Astrocyte (in vitro differentiated cells and primary cell): ENCODE measurements at regions not wholly inside any gene's neighbourhood (a gene's known extent, or its start where the extent isn't known, plus 50 kb on each side); places are given as distances from the start of the nearest gene placed in this dataset.
"Not testable (repeated sequence)": the region's sequence is repeated elsewhere in the genome, so short reads cannot be mapped to it uniquely, and the experiment has no call there.

Experiments used
- DNase-seq: peaks from one replicate; pipeline ENCODE4 v3.0.0-alpha.2; 2010; ENCODE audit warnings: low read depth
- FAIRE-seq: peaks from 2 replicates; lab custom pipeline; 2011; peaks lifted over from hg19 to GRCh38; lab: Jason Lieb, UNC
- H2AFZ ChIP-seq: 2 replicates; pipeline ENCODE4 v1.6.0; 2012; ENCODE audit warnings: low read depth, low read length, inconsistent platforms
- H3K27ac ChIP-seq: 2 replicates; pipeline ENCODE4 v1.5.1; 2011; ENCODE audit warnings: low read depth, low read length, inconsistent platforms
- H3K27me3 ChIP-seq: 2 replicates; pipeline ENCODE4 v1.6.0; 2011; ENCODE audit warnings: low read length, inconsistent platforms; ENCODE audit not compliant: insufficient read depth
- H3K36me3 ChIP-seq: 2 replicates; pipeline ENCODE4 v1.5.1; 2011; ENCODE audit warnings: low read length, inconsistent platforms; ENCODE audit not compliant: insufficient read depth
- H3K4me1 ChIP-seq: 2 replicates; pipeline ENCODE4 v1.5.1; 2011; ENCODE audit warnings: low read length, inconsistent platforms; ENCODE audit not compliant: insufficient read depth
- H3K4me2 ChIP-seq: 2 replicates; pipeline ENCODE4 v1.6.0; 2012; ENCODE audit warnings: low read length, inconsistent platforms
- H3K4me3 ChIP-seq: 2 replicates; pipeline ENCODE4 v1.5.1; 2011; ENCODE audit warnings: low read depth, mild to moderate bottlenecking, low read length, inconsistent platforms; ENCODE audit not compliant: insufficient read depth
- H3K79me2 ChIP-seq: 2 replicates; pipeline ENCODE4 v1.6.0; 2012; ENCODE audit warnings: mild to moderate bottlenecking, low read length, inconsistent platforms; ENCODE audit not compliant: insufficient read depth
- H3K9ac ChIP-seq: 2 replicates; pipeline ENCODE4 v1.6.0; 2012; ENCODE audit warnings: mild to moderate bottlenecking, low read length, inconsistent platforms
- H3K9me3 ChIP-seq: 2 replicates; pipeline ENCODE4 v1.5.1; 2012; ENCODE audit warnings: low read depth, mild to moderate bottlenecking, low read length, inconsistent platforms; ENCODE audit not compliant: insufficient read depth
- H4K20me1 ChIP-seq: 2 replicates; pipeline ENCODE4 v1.6.0; 2012; ENCODE audit warnings: low read length, inconsistent platforms; ENCODE audit not compliant: insufficient read depth
- H3K27ac Mint-ChIP-seq: one replicate; pipeline ENCODE4 v1.8.0; 2021; ENCODE audit warnings: mild to moderate bottlenecking, mixed read lengths; ENCODE audit not compliant: unreplicated experiment
- H3K27me3 Mint-ChIP-seq: one replicate; pipeline ENCODE4 v1.8.0; 2021; ENCODE audit warnings: low read depth, mixed read lengths; ENCODE audit not compliant: unreplicated experiment
- H3K36me3 Mint-ChIP-seq: one replicate; pipeline ENCODE4 v1.8.0; 2021; ENCODE audit warnings: low read depth, mixed read lengths; ENCODE audit not compliant: unreplicated experiment
- H3K4me1 Mint-ChIP-seq: one replicate; pipeline ENCODE4 v1.8.0; 2021; ENCODE audit warnings: low read depth, mixed read lengths; ENCODE audit not compliant: unreplicated experiment
- H3K4me3 Mint-ChIP-seq: one replicate; pipeline ENCODE4 v1.8.0; 2021; ENCODE audit warnings: mild to moderate bottlenecking, moderate library complexity, mixed read lengths; ENCODE audit not compliant: unreplicated experiment
- H3K9me3 Mint-ChIP-seq: one replicate; pipeline ENCODE4 v1.8.0; 2021; ENCODE audit warnings: mild to moderate bottlenecking, mixed read lengths; ENCODE audit not compliant: unreplicated experiment
- EZH2 ChIP-seq: IDR thresholded peaks from 2 replicates; pipeline ENCODE4 v1.6.1; 2012; ENCODE audit warnings: mild to moderate bottlenecking, low read length, inconsistent platforms; ENCODE audit not compliant: insufficient read depth
- TF ChIP-seq, protein P1 (sequence below): IDR thresholded peaks from 2 replicates; pipeline ENCODE4 v1.5.1; 2011; ENCODE audit warnings: low read depth, mild to moderate bottlenecking, inconsistent platforms, low read length, moderate library complexity; ENCODE audit not compliant: insufficient read depth

DNA sequence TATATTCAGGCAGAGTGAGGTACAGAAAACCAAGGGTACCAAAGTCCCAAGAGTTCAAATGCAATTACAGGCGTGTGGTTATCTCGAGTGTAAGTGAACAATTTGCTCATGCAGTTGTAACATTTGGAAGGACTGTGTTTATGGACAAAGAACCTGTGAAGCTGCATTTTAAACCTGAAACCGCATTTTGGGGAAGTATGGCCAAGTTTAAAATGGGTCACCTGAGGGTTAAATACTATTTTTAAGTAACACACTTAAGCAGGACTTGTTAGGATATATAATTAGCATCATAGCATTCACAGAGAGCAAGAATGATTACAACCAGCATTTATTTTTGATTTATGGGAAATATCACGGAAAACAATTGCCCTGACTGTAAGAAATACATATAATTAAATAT lies 79.1 kb upstream of the LCORL start:
- no peaks in the 10 kb centered on the region for H3K36me3 Mint-ChIP-seq
- no peak overlapping the region for H3K27ac Mint-ChIP-seq
- H3K9ac ChIP-seq: no peak overlapping the region
- H4K20me1 ChIP-seq: no peaks in the 10 kb centered on the region
- no peaks in the 10 kb centered on the region for H3K9me3 ChIP-seq
- no peaks in the 10 kb centered on the region for H3K27me3 Mint-ChIP-seq
- H3K4me1 Mint-ChIP-seq: peaks cover 2% of the 10 kb centered on the region
- H3K4me1 ChIP-seq: no peaks in the 10 kb centered on the region
- DNase-seq (no peak), FAIRE-seq (no peak)
- H3K9me3 Mint-ChIP-seq: peaks cover 2% of the 10 kb centered on the region
- no peak overlapping the region for H3K27ac ChIP-seq
- no peak overlapping the region for H3K4me3 Mint-ChIP-seq
- no peaks in the 10 kb centered on the region for H3K36me3 ChIP-seq
- H3K27me3 ChIP-seq: no peaks in the 10 kb centered on the region
- H3K79me2 ChIP-seq: no peaks in the 10 kb centered on the region
- no peak overlapping the region for H3K4me2 ChIP-seq
- no peak overlapping the region for H3K4me3 ChIP-seq
- no peak overlapping the region for H2AFZ ChIP-seq
- TF ChIP-seq, protein P1, sequence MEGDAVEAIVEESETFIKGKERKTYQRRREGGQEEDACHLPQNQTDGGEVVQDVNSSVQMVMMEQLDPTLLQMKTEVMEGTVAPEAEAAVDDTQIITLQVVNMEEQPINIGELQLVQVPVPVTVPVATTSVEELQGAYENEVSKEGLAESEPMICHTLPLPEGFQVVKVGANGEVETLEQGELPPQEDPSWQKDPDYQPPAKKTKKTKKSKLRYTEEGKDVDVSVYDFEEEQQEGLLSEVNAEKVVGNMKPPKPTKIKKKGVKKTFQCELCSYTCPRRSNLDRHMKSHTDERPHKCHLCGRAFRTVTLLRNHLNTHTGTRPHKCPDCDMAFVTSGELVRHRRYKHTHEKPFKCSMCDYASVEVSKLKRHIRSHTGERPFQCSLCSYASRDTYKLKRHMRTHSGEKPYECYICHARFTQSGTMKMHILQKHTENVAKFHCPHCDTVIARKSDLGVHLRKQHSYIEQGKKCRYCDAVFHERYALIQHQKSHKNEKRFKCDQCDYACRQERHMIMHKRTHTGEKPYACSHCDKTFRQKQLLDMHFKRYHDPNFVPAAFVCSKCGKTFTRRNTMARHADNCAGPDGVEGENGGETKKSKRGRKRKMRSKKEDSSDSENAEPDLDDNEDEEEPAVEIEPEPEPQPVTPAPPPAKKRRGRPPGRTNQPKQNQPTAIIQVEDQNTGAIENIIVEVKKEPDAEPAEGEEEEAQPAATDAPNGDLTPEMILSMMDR: no peak
- no peak for TF ChIP-seq EZH2

DNA sequence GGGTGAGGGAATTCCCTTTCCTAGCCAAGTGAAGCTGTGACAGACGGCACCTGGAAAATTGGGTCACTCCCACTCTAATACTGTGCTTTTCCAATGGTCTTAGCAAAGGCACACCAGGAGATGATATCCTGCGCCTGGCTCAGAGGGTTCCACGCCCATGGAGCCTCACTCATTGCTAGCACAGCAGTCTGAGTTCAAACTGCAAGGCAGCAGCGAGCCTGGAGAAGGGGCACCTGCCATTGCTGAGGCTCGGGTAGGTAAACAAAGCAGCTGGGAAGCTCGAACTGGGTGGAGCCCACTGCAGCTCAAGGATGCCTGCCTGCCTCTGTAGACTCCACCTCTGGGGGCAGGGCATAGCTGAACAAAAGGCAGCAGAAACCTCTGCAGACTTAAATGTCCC lies 68.9 kb upstream of the LCORL start:
- H3K27me3 ChIP-seq, H2AFZ ChIP-seq, H3K4me1 ChIP-seq, H3K4me2 ChIP-seq, H3K36me3 ChIP-seq, H3K27me3 Mint-ChIP-seq, FAIRE-seq, DNase-seq, H3K9me3 Mint-ChIP-seq, H3K4me1 Mint-ChIP-seq, H4K20me1 ChIP-seq, H3K9me3 ChIP-seq, H3K4me3 ChIP-seq, H3K9ac ChIP-seq, H3K4me3 Mint-ChIP-seq, H3K79me2 ChIP-seq, H3K36me3 Mint-ChIP-seq, H3K27ac Mint-ChIP-seq, H3K27ac ChIP-seq: not testable (repeated sequence)

DNA sequence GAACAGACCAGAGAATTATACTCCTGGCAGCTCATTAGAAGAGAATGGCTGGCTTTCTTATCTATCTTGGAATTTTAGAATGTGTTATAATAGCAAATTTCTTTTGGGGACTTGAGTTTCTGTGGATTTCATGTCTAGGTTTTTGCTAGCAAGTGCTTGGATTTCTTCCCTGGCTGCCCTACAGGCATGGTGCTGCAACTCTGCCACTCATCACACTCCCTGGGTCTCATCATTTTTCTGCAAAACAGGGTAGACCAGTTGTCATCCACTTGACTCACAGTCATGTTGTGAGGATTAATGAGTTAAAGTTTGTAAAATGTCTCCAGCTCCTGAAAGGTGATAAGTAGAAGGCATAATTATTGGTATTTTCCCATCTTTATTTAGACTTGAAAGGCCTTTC lies 60.7 kb upstream of the LCORL start:
- no peak for DNase-seq
- Mint-ChIP-seq H3K36me3 (no peaks in the 10 kb centered on the region), H3K27ac (no peak overlapping the region), H3K4me1 (no peaks in the 10 kb centered on the region), H3K9me3 (peaks cover 3% of the 10 kb centered on the region), H3K4me3 (no peak overlapping the region), H3K27me3 (peaks cover 5% of the 10 kb centered on the region)
- Histone ChIP-seq H3K9ac (no peak overlapping the region), H3K27ac (no peak overlapping the region), H2AFZ (no peak overlapping the region), H3K4me1 (no peaks in the 10 kb centered on the region), H3K9me3 (peaks cover 5% of the 10 kb centered on the region), H4K20me1 (no peaks in the 10 kb centered on the region), H3K36me3 (no peaks in the 10 kb centered on the region), H3K27me3 (no peaks in the 10 kb centered on the region), H3K79me2 (no peaks in the 10 kb centered on the region), H3K4me2 (no peak overlapping the region), H3K4me3 (no peak overlapping the region)
- TF ChIP-seq, protein P1: no peak
- no peak for TF ChIP-seq EZH2
- FAIRE-seq: no peak
